ENCODE measurements at regions not wholly inside any gene's neighbourhood (a gene's known extent, or its start where the extent isn't known, plus 50 kb on each side); places are given as distances from the start of the nearest gene placed in this dataset.

DNA sequence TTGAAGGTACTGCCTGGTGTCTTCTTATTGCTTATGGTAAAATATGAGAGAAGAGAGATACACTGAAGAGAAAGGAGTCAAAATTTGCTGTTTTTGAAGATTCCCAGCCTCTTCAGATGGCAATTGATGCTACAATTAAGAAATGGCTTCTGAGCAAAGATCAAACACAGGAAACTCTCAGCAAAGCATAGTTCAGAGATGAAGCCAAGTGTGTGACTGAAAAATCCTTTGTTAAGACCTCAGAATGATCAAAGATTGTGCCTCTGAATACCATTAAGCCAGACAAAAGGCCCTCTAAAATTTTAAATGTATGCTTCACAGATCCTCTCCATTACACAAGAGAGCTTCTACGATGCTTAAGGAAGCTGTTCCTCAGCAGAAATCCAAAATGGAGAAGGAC, 216.3 kb downstream of the UXS1 start:
- Mint-ChIP-seq H3K9me3 (peaks cover 36% of the 10 kb centered on the region), H3K27ac (no peak overlapping the region), H3K4me1 (no peaks in the 10 kb centered on the region)

DNA sequence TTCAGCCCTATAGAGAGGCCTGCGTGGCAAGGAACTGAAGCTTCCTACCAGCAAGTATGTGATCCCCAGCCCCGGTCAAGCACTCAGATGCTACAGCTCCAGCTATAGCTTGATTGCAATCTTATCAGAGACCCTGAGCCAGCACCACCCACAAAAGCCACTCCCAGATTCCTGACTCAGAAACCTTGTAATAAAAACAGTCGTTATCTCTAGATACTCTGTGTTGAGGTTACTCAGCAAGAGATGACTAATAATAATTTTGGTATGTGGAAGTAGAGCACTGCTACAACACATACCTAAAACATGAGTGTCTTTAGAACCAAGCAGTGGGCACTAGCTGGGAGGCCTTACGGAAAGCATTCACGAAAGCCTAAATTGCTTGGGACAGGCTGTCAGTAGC, 216.9 kb downstream of the UXS1 start:
- Mint-ChIP-seq H3K27me3 (ENCODE audit: low read depth) (peaks cover 18% of the 10 kb centered on the region), H3K27ac (no peak overlapping the region), H3K9me3 (peaks cover 36% of the 10 kb centered on the region), H3K4me1 (no peaks in the 10 kb centered on the region), H3K36me3 (peaks cover 2% of the 10 kb centered on the region), H3K4me3 (no peak overlapping the region)
- DNase-seq (ENCODE audit: low spot score in 2 of 2, unreplicated experiment in 2 of 2) = no peak
- TF ChIP-seq, protein P1, sequence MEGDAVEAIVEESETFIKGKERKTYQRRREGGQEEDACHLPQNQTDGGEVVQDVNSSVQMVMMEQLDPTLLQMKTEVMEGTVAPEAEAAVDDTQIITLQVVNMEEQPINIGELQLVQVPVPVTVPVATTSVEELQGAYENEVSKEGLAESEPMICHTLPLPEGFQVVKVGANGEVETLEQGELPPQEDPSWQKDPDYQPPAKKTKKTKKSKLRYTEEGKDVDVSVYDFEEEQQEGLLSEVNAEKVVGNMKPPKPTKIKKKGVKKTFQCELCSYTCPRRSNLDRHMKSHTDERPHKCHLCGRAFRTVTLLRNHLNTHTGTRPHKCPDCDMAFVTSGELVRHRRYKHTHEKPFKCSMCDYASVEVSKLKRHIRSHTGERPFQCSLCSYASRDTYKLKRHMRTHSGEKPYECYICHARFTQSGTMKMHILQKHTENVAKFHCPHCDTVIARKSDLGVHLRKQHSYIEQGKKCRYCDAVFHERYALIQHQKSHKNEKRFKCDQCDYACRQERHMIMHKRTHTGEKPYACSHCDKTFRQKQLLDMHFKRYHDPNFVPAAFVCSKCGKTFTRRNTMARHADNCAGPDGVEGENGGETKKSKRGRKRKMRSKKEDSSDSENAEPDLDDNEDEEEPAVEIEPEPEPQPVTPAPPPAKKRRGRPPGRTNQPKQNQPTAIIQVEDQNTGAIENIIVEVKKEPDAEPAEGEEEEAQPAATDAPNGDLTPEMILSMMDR (IDR thresholded peaks at IDR 0.05; ENCODE audit: unreplicated experiment) = no peak

More for the DNA sequence above, 216.3 kb downstream of the UXS1 start:
- H3K4me3 Mint-ChIP-seq = no peak overlapping the region
- H3K36me3 Mint-ChIP-seq = peaks cover 2% of the 10 kb centered on the region
- peaks cover 13% of the 10 kb centered on the region for H3K27me3 Mint-ChIP-seq (ENCODE audit: low read depth)
- DNase-seq (ENCODE audit: low spot score in 2 of 2, unreplicated experiment in 2 of 2) = no peak
- TF ChIP-seq, protein P1 (IDR thresholded peaks at IDR 0.05; ENCODE audit: unreplicated experiment) = no peak

DNA sequence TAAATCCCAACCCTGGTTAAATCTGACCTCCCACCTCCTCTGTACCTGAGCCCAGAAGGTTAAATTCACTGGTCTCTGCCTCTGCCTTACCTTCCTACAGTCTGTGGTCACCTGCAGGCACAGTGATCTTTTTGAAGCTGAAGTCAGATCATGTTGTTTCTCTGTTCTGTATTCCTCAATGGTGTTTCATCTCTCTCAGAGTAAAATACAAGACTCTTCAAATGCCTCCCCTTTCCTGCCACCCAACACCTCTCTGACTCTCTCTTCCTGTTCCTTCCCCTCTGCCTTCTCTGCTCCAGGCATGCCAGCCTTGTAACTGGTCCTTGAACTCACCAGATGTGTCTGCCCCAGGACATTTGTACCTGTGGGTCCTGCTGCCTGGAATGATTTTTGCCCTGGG, 219.3 kb downstream of the UXS1 start:
- H3K36me3 Mint-ChIP-seq = peaks cover 2% of the 10 kb centered on the region
- H3K4me3 Mint-ChIP-seq = no peak overlapping the region
- TF ChIP-seq, protein P1 (IDR thresholded peaks at IDR 0.05; ENCODE audit: unreplicated experiment) = no peak
- peaks cover 25% of the 10 kb centered on the region for H3K9me3 Mint-ChIP-seq
- DNase-seq (ENCODE audit: low spot score in 2 of 2, unreplicated experiment in 2 of 2) = no peak
- H3K4me1 Mint-ChIP-seq = no peaks in the 10 kb centered on the region
- peaks cover 20% of the 10 kb centered on the region for H3K27me3 Mint-ChIP-seq (ENCODE audit: low read depth)
- H3K27ac Mint-ChIP-seq = no peak overlapping the region

DNA sequence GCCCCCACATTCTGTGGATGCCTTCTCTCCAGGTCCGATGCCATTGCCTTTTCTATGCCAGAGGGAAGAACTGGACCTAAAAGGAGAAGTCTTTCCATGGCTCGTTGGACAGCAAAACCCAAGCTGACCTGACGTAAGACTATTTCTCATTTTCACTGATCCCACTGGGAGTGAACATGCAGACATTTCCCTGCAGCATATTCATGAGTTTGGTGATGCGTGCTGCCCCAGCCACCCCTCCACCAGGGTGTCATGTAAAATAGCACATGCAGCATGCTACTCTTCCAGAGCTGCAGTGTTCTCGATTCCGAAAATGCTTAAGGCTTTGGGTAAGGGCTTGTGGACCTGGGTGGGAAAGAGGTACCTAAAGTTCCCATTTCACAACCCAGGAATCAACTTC, 221.2 kb downstream of the UXS1 start:
- Mint-ChIP-seq H3K27me3 (ENCODE audit: low read depth) (peaks cover 20% of the 10 kb centered on the region), H3K27ac (no peak overlapping the region), H3K9me3 (peaks cover 10% of the 10 kb centered on the region), H3K36me3 (peaks cover 2% of the 10 kb centered on the region), H3K4me1 (no peaks in the 10 kb centered on the region), H3K4me3 (no peak overlapping the region)
- TF ChIP-seq, protein P1 (IDR thresholded peaks at IDR 0.05; ENCODE audit: unreplicated experiment) = no peak
- no peak for DNase-seq (ENCODE audit: low spot score in 2 of 2, unreplicated experiment in 2 of 2)

DNA sequence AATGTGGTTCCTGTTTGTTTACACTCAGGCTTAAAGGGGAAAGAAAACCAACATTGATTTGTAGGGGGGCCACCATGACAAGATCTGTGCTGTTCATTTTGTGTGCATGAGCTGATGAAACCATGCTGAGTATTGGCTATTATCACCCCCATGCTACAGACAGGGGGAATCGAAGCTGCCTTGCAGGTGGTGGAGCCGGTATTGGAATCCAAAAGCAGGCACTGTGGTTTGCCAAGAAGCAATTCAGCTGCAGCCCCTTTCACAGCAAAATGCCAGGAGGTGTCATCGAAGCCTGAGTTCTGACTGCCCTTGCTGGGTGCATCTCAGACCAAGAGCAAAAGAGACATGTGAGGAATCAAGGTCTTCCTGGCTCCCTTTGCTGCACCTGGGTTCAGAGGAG, 221.9 kb downstream of the UXS1 start:
- DNase-seq (ENCODE audit: low spot score in 2 of 2, unreplicated experiment in 2 of 2) = no peak
- Mint-ChIP-seq H3K9me3 (peaks cover 3% of the 10 kb centered on the region), H3K27ac (no peak overlapping the region), H3K4me3 (no peak overlapping the region), H3K4me1 (no peaks in the 10 kb centered on the region), H3K27me3 (ENCODE audit: low read depth) (peaks cover 20% of the 10 kb centered on the region), H3K36me3 (no peaks in the 10 kb centered on the region)
- TF ChIP-seq, protein P1 (IDR thresholded peaks at IDR 0.05; ENCODE audit: unreplicated experiment) = no peak

DNA sequence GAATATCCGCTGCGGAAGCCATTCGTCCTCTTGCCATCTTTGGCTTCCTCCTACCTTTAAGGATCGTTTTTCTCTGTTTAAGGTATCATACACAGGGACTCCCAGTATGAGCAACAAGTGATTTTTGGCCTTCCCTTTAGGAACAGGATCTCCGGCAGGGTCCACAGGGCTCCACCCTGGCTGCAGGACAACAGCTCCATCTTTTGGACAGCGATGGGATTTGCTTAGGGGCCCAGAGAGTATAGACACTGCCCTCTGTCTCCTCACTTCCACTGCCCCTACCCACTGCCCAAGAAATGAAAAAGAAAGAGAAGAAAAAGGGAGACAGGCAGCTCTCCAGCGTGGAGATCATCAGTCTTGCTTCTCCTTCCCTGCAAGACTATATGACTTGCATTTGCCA, 224.5 kb downstream of the UXS1 start:
- H3K4me1 Mint-ChIP-seq = no peaks in the 10 kb centered on the region
- H3K27me3 Mint-ChIP-seq (ENCODE audit: low read depth) = peaks cover 13% of the 10 kb centered on the region
- H3K4me3 Mint-ChIP-seq = no peak overlapping the region
- no peak for DNase-seq (ENCODE audit: low spot score in 2 of 2, unreplicated experiment in 2 of 2)
- no peaks in the 10 kb centered on the region for H3K36me3 Mint-ChIP-seq
- no peak overlapping the region for H3K27ac Mint-ChIP-seq
- TF ChIP-seq, protein P1 (IDR thresholded peaks at IDR 0.05; ENCODE audit: unreplicated experiment) = no peak
- no peaks in the 10 kb centered on the region for H3K9me3 Mint-ChIP-seq
